AG08396 (cell line): ENCODE measurements at regions not wholly inside any gene's neighbourhood (a gene's known extent, or its start where the extent isn't known, plus 50 kb on each side); places are given as distances from the start of the nearest gene placed in this dataset.
"Not testable (repeated sequence)": the region's sequence is repeated elsewhere in the genome, so short reads cannot be mapped to it uniquely, and the experiment has no call there.

Experiments
- DNase-seq: peaks from one replicate; pipeline ENCODE4 v3.0.0; 2012; ENCODE audit warnings: low spot score, mixed read lengths

DNA sequence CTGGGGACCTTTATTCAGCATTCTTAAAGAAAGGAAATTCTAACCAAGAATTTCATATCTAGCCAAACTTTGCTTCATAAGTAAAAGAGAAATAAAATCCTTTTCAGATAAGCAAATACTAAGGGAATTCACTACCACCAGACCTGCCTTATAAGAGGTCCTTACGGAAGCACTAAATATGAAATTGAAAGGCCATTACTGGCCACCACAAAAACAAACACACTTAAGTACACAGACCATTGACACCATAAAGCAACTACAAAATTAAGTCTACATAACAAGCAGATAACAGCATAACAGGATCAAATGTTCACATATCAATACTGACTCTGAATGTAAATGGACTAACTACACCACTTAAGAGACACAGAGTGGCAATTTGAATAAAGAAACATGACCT, 361.4 kb upstream of the POU5F2 start:
- DNase-seq: no peak

DNA sequence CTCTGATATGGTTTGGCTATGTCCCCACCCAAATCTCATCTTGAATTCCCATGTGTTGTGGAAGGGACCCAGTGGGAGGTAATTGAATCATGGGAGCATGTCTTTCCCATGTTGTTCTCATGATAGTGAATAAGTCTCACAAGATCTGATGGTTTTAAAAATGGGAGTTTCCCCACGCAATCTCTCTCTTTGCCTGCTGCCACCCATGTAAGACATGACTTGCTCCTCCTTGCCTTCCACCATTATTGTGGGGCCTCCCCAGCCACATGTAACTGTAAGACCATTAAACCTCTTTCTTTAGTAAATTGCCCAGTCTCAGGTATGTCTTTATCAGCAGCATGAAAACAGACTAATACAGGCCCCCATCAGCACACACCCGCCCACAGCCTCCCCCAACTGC, 356.0 kb upstream of the POU5F2 start:
- DNase-seq: not testable (repeated sequence)

DNA sequence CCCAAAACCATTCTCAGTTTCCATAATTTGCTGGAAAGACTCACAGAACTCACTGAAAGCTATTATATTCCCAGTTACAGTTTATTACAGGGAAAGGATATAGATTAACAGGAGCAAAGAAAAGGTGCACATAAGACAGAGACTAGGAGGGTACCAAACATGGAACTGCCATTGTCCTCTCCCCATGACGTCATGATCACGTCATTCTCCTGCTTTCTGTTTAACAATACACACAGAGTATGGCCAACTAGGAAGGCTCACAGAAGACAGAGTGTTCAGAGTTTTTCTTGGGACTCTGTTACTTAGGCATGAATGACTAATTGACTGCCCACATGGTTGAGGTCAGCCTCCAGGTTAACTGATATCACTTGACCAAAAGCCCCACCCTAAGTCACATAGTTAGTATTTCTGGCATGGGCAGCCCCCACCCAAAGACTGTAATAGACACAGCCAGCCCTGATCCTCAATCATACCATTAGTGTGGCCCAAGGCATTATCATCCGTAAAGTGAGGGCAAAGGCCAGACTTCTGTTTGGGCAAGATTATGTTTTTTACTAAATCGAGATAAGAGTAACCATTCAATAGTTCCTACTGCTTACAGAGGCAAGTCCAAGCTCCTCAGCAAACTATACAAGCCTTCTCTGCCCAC, 353.5 kb upstream of the POU5F2 start:
- DNase-seq: no peak

DNA sequence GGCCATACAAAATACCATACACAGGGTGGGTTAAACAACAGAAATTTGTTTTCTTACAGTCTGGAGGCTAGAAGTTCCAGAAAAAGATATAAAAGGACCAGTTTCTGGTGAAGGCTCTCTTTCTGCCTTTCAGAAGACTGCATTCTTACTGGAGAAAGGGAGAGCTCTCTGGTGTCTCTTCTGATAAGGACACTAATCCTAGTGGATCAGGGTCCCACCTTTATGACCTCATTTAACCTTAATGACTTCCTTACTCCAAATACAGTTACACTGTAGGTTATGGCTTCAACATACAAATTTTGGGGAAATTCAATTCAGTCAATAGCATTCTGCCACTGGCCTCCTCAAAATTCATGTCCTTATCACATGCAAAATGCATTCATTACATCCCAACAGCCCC, 351.9 kb upstream of the POU5F2 start:
- no peak for DNase-seq

DNA sequence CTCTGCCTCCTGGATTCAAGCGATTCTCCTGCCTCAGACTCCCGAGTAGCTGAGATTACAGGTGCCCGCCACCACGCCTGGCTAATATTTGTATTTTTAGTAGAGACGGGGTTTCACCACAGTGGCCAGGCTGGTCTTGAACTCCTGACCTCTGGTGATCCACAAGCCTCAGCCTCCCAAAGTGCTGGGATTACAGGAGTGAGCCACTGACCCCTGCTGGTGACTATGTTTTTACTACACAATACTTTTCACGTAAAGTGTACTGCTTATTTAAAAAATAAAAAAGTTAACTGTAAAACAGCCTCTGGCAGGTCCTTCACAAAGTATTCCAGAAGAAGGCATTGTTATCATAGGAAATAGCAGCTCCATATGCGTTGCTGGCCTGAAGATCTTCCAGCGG, 345.2 kb upstream of the POU5F2 start:
- DNase-seq: not testable (repeated sequence)

DNA sequence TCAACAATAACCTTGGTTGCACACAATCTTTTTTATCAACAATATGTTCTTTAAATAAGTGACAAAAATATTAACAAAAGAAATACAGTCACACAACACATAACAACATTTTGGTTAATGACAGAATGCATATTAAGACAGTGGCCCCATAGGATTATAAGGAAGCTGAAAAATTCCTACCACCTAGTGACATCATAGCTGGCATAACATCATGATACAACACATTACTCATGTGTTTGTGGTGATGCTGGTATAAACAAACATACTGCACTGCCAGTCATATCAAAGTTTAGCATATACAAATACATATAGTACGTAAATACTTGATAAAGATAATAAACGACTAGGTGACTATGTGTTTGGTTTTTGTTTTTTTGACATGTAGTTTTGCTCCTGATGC, 344.8 kb upstream of the POU5F2 start:
- DNase-seq: no peak

DNA sequence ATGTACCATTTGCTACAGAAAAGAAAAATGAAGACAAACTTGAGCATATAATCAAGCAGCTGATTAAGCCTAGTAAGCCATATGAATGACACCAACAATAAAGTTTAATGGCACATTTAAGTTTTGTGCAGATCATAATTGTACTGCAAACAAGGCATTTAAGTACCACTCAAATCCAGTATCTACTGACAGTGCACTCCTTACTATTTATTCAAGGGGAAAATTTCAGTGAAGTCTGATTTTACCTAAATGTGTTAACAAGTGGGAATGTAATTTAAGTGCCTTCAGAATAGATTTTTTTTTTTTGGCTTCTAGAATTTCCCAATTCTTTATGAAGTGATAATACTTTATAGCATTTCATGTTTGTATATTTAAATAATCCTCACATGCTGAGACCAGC, 341.0 kb upstream of the POU5F2 start:
- DNase-seq: no peak

DNA sequence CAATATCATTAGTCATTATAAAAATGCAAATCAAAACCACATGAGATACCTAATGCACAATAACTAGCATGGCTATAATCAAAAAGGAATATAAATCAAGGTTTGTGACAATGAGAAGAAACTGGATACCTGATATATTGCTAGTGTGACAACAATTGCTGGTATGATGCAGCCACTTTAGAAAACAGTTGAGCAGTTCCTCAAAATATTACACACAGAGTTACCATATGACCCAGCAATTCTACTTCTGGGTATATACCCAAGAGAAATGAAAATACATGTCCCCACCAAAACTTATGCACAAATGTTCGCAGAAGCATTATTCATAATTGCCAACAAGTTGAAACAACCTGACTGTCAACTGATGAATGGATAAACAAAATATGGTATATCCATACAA, 339.7 kb upstream of the POU5F2 start:
- DNase-seq: no peak

DNA sequence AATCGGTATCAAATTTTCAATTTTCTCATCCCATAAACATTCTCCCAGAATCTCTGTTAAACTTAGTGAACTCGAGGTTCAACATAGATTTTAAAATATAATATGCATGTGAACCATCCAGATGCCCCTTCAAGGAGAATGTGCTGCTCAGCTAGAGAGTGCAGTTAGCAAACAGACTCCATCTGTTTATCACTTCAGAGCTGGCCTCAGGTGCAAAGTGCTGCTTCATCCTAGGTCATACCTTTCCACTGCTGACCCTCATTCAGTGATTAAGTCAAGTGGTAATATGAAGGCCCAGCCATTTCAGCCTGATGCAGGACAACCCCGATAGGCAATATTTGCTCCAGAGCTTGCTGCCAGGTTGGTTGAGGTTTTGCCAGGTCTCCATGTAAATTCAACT, 339.0 kb upstream of the POU5F2 start:
- no peak for DNase-seq

DNA sequence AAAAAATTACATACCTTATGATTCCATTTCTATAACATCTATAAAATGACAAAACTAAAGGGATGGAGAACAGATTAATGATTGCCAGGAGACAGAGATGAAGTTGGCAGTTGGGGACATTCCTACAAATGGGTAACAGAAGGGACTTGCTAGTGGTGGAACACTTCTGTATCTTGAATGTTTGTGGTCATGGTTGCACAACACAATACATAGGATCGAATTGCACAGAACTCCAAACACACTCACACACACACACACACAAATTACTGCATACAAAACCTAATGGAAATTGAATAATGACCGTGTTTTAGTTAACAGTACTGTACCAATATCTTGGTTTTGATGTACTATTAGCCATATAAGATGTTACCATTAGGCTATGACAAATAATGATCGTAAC, 330.7 kb upstream of the POU5F2 start:
- no peak for DNase-seq

DNA sequence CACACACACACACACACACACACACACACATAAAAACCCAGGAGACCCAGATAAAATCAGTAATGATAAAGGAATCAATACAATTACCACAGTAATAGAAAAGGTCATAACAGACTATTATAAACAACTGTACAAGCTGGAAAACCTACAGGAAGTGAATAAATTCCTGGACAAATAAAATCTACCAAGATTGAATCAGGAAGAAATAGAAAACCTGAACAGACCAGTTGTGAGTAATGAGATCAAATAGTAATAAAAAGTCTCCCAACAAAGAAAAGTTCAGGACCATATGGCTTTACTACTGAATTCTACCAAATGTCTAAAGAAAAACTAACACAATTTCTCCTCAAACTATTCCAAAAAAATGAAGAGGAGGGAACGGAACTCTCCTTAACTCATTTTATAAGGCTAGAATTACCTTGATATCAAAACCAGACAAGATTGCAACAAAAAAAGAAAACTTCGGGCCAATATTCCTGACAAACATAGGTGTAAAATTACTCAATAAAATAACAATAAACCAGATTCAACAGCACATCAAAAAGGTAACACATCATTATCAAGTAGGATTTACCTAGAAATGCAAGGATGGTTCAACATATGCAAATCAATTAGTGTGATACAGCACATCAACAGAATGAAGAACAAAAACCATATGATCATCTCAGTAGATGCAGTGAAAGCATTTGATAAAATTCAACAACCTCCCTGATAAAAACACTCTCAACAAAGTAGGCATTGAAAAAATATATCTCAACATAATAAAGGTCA, 325.2 kb upstream of the POU5F2 start:
- DNase-seq: no peak

DNA sequence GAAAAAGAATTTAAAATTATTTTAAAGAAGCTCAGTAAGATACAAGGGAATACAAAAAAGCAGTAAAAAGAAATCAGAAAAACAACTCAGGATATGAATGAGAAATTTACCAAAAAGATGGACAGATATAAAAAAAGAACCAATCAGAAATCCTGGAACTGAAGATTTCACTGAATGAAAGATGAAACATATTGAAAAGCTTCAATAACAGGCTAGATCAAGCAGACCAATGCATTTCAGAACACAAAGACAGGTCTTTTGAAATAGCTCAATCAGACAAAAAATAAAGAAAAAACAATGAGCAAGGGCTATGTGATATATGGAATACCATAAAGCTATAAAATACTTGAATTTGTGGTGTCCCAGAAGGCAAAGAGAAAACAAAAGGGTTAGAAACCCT, 322.6 kb upstream of the POU5F2 start:
- DNase-seq: no peak

DNA sequence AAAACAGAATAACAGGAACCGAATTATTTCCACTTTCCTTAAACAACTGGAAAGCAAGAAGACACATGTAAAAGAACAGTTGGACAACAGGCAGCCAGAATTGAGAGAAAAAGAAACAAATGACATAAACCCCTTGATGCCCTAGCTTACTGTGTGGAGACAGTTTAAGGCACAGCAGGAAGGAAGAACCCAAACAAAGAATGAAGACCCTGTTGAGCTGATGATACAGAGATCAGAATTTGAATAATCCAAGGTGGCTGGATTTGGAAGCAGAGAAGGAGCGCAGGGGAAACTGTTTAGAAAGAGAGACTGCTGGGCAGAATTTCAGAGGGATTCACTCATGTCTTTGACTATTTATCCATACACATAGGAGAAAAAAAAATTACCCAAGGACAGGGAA, 316.3 kb upstream of the POU5F2 start:
- no peak for DNase-seq

DNA sequence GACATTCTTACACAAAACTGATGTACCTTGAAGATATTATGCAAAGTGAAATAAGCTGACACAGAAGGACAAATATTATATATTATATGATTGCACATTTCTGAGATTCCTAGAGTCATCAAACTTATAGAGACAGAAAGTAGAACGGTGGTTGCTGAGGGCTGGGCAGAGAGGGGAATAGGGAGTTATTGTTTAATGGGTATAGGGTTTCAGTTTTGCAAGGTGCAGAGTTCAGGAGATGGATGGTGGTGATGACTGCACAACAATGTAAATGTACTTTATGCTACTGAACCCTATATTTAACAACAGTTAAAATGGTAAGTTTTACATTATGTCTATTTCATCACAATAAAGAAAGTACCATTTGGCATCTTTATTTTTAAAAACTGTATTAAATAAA, 315.8 kb upstream of the POU5F2 start:
- DNase-seq: no peak

DNA sequence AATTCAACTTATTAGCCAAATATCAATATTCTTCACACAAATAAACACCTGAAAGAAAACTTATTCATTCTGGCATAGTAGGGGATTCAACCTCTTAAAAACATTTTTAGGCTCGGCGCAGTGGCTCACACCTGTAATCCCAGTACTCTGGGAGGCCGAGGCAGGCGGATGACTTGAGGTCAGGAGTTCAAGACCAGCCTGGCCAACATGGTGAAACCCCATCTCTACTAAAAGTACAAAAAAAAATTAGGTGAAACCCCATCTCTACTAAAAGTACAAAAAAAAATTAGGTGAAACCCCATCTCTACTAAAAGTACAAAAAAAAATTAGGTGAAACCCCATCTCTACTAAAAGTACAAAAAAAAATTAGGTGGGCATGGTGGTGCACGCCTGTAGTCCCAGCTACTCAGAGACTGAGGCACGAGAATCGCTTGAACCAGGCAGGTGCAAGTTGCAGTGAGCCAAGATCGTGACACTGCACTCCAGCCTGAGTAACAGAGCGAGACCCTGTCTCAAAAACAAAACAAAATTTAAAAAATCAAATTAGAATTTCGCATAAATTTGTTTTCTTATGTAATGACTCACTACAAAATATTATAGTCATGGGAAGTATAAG, 308.0 kb upstream of the POU5F2 start:
- DNase-seq: not testable (repeated sequence)

DNA sequence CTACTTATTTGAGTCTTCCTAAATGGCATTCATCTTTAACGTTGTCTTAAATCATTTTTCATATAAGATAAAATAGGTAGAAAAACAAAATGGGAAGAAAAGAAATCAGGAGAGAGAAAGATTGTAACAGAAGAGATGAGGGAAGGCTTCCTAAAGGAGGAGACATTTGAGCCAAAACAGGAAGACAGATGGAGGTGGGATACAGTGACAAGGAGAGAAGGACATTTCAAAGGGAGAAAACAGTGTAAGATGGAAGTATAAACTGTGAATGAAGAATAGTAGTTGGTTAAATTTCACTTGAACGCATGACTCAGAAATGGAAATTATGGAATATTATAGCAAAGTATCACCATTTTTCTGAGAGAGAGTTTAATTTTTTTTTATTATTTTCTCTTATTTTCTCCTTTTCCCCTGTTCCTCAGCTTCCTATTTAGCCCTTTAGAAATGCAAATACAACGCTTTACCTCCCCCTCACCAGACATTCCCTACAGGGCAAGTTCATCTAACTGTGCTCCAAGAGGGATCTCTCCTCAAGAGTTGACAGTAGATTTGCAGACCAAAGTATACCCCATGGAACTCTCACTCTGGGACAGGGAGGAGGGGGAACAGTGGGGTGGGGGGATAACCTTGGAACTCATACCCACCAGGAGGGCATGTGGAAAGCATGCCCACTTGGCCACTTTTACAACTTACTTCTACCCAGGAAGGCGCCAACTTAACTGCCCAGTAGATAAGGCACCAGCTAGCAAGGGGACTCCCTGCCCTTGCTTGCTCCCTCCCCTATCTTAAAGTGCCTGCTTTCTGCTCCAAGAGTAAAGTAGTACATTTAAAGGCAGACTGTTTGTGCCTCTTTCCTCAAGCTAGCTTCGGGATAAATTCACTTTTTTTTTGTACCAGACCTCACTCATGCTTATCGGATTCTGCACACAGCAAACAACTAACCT, 304.7 kb upstream of the POU5F2 start:
- DNase-seq: no peak

DNA sequence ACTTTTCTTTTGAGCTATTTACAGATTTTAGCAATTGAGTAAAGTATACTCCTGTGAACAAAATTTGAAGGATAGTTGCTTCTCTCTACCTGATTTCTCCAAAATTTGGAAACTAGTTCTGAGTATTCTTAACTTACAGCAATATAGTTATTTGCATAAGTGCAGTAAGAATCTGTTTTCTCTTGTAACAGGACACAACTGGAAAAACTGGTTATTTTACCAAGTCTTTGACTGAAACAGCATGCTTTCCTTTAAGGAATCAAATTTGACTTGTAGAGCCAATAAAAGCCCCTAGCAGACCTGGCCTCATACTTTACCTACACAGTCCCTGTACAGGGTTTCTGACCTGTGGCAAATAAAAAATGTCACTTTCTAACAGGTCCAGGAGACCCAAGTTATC, 301.9 kb upstream of the POU5F2 start:
- DNase-seq: no peak

DNA sequence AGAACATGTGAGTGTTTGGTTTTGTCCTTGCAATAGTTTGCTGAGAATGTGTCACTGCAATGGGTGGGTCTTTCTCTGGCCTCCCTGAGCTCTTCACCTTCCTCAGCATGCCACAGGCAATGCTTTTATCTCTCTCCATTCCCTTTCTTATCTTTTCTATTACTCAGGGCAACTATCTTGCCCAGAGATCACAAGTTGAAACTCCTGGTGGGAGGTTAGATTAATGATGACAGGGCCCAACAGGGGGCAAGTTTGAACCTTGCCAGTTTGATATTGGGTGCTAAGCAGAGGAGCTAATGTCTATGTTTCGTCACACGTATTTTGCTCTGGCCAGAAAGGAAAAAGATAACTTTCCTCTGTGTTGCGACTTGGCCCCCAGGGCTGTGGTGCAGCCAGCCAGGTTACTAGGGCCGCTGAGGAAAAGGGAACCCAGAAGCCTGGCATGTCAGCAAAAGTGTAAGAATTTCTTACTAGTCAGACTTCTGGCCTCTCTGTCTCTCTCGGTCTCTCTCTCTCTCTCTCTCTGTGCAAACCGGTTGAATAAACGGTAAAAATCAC, 299.3 kb upstream of the POU5F2 start:
- no peak for DNase-seq

DNA sequence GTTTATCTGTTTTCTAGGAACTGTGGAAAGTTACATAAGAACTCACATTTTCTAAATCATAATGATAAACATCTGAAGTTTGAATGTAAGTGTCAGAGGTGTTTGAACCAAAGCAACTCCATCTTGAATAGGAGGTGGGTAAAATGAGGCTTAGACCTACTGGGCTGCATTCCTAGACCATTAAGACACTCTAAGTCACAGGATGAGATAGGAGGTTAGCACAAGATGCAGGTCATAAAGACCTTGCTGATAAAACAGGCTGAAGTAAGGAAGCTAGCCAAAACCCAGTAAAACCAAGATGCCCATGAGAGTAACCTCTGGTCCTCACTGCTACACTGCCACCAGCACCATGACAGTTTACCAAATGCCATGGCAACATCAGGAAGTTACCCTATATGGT, 297.7 kb upstream of the POU5F2 start:
- DNase-seq: no peak

DNA sequence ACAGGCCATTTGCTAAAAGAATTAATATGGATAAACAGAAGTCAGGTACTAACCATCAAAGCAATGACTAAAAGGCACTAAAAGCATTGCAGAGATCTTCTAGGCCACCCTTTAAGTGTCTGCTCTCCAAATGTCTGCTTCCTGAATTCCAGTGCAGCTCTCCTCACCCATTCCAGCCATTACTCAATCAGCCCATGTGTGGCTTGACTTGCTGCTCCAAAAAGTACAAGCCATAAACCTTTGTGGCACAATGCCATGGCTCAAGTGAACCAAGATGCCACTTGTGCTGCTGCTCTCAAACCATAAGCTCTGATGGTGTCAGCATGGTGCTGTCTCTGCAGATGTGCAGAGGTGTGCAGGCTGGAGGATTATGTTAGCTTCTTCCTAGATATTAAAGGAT, 290.2 kb upstream of the POU5F2 start:
- no peak for DNase-seq

DNA sequence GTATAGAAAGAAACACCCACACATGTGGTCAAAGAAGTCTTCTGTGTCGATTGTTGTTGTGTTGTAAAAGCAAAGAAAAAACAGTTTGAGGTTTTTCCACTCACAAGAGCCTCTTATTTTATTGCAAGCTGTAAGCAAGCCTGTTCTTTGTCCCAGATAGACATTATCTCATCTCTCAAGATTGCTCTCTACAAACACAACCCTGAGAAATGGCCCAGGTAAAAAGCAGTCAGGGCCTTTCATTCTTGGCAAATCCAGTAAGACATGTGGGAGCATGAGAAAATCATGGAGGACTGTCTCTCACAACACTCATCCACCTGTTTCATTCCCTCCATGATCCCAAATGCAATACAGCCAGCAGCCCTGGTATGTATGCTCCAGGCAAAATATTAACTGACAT, 286.6 kb upstream of the POU5F2 start:
- DNase-seq: no peak

DNA sequence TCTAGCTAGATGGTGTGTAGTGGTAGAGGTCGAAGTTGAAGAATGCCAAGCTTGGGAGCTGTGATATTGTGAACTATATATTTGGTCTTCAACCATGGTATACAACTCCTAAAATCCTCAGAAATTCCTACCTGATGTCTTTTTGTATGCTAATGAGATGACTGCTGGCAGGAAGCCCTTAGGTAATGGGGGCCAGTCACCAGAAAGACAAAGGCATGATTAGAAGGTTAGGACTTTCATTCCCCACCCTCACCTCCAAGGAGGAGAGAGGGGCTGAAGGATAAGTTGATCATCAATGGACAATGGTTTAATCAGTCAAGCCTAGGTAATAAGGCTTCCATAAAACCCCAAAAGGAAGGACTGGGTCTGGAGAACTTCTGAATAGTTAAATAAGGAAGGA, 285.7 kb upstream of the POU5F2 start:
- no peak for DNase-seq
